WTC11 (cell line): ENCODE measurements at regions not wholly inside any gene's neighbourhood (a gene's known extent, or its start where the extent isn't known, plus 50 kb on each side); places are given as distances from the start of the nearest gene placed in this dataset.
"Not testable (repeated sequence)": the region's sequence is repeated elsewhere in the genome, so short reads cannot be mapped to it uniquely, and the experiment has no call there.

ENCODE experiments used
- ATAC-seq: fragments of 200-7000 bp; cut with Tn5 transposase; 2 replicates; pipeline ENCODE4 v1.10.0; 2021; ENCODE audit warnings: mild to moderate bottlenecking, moderate library complexity
- CTCF ChIA-PET: fragments of 300-600 bp; sonication (Branson Sonifier 250); formaldehyde crosslinking; loops from one replicate; lab custom pipeline; 2021; ENCODE audit warnings: antibody characterized with exemption; lab: Charles Lee
- POLR2A ChIA-PET: fragments of 350-600 bp; sonication (Branson Sonifier 250); formaldehyde crosslinking; loops from one replicate; lab custom pipeline; 2021; ENCODE audit warnings: antibody characterized with exemption; lab: Charles Lee
- DNase-seq: peaks from one replicate; pipeline ENCODE4 v3.0.0; 2021; ENCODE audit warnings: low spot score
- H3K27ac Mint-ChIP-seq: 2 replicates; pipeline ENCODE4 v1.8.0; 2021; ENCODE audit warnings: mixed read lengths
- H3K27me3 Mint-ChIP-seq: 2 replicates; pipeline ENCODE4 v1.8.0; 2021; ENCODE audit warnings: low read depth, mild to moderate bottlenecking, moderate library complexity, mixed read lengths
- H3K36me3 Mint-ChIP-seq: 2 replicates; pipeline ENCODE4 v1.8.0; 2021; ENCODE audit warnings: mixed read lengths
- H3K4me1 Mint-ChIP-seq: 2 replicates; pipeline ENCODE4 v1.8.0; 2022; ENCODE audit warnings: mixed read lengths
- H3K4me3 Mint-ChIP-seq: 2 replicates; pipeline ENCODE4 v1.8.0; 2021; ENCODE audit warnings: mild to moderate bottlenecking, moderate library complexity, mixed read lengths
- H3K9me3 Mint-ChIP-seq: 2 replicates; pipeline ENCODE4 v1.8.0; 2021; ENCODE audit warnings: mixed read lengths
- AFF4 ChIP-seq: sonication (generic); formaldehyde crosslinking; IDR thresholded peaks from 2 replicates; pipeline ENCODE4 v1.8.1; 2023; ENCODE audit warnings: mild to moderate bottlenecking, missing genetic modification reagents, borderline replicate concordance
- ARID4B ChIP-seq: sonication (generic); formaldehyde crosslinking; IDR thresholded peaks from 2 replicates; pipeline ENCODE4 v1.8.0; 2023; ENCODE audit warnings: missing genetic modification reagents, mild to moderate bottlenecking, borderline replicate concordance
- CREB1 ChIP-seq: sonication (generic); formaldehyde crosslinking; IDR thresholded peaks from 2 replicates; pipeline ENCODE4 v1.8.0; 2023; ENCODE audit warnings: mild to moderate bottlenecking, missing genetic modification reagents
- E2F5 ChIP-seq: sonication (generic); formaldehyde crosslinking; IDR thresholded peaks from 2 replicates; pipeline ENCODE4 v1.8.1; 2022; ENCODE audit warnings: mild to moderate bottlenecking, moderate library complexity, missing genetic modification reagents
- EMX1 ChIP-seq: fragments of 250-450 bp; sonication (Bioruptor Pico); IDR thresholded peaks from 2 replicates; pipeline ENCODE4 v1.8.0; 2021; ENCODE audit warnings: mild to moderate bottlenecking
- JUN ChIP-seq: sonication (generic); formaldehyde crosslinking; IDR thresholded peaks from 2 replicates; pipeline ENCODE4 v1.8.0; 2023; ENCODE audit warnings: mild to moderate bottlenecking, missing genetic modification reagents
- ZMAT4 ChIP-seq: fragments of 250-450 bp; sonication (Bioruptor Pico); IDR thresholded peaks from 2 replicates; pipeline ENCODE4 v1.9.0; 2021; ENCODE audit warnings: mild to moderate bottlenecking
- ZNF423 ChIP-seq: fragments of 250-450 bp; sonication (Bioruptor Pico); IDR thresholded peaks from 2 replicates; pipeline ENCODE4 v2.1.2; 2022; ENCODE audit warnings: mild to moderate bottlenecking, moderate library complexity

GRCh38 chr1:242936725-242937124 is 318.4 kb downstream of the CEP170 start:
- H3K27me3 Mint-ChIP-seq, H3K27ac Mint-ChIP-seq, H3K9me3 Mint-ChIP-seq, H3K36me3 Mint-ChIP-seq, H3K4me3 Mint-ChIP-seq, POLR2A ChIA-PET: not testable (repeated sequence)
- peak; percentile 42; the same call in 1 of the 2 replicates for TF ChIP-seq ZNF423
- CTCF ChIA-PET = interaction anchor here (0.6 to 0.9 kb wide), 2 partner anchors 95 to 285 kb away, joined by 3 to 4 read pairs; no protein-coding TSS in a partner anchor
- DNase-seq (peak; percentile 68), ATAC-seq (peak; percentile 91)
- H3K4me1 Mint-ChIP-seq = peaks cover 19% of the 10 kb centered on the region

- H3K4me3 Mint-ChIP-seq, H3K4me1 Mint-ChIP-seq, H3K9me3 Mint-ChIP-seq, DNase-seq, ATAC-seq, H3K27ac Mint-ChIP-seq, POLR2A ChIA-PET, CTCF ChIA-PET, H3K27me3 Mint-ChIP-seq, H3K36me3 Mint-ChIP-seq: not testable (repeated sequence)
Observed at GRCh38 chr1:242924717-242925116, 330.4 kb downstream of the CEP170 start.

GRCh38 chr1:242923603-242924002 is 331.5 kb downstream of the CEP170 start:
- H3K36me3 Mint-ChIP-seq, POLR2A ChIA-PET, H3K9me3 Mint-ChIP-seq, H3K4me1 Mint-ChIP-seq, ATAC-seq, H3K4me3 Mint-ChIP-seq, H3K27me3 Mint-ChIP-seq, CTCF ChIA-PET, H3K27ac Mint-ChIP-seq, DNase-seq: not testable (repeated sequence)

- H3K27me3 Mint-ChIP-seq, H3K4me1 Mint-ChIP-seq, H3K27ac Mint-ChIP-seq, ATAC-seq, H3K36me3 Mint-ChIP-seq, POLR2A ChIA-PET, H3K4me3 Mint-ChIP-seq, H3K9me3 Mint-ChIP-seq, DNase-seq, CTCF ChIA-PET: not testable (repeated sequence)
Observed at GRCh38 chr1:242914729-242915128, 340.4 kb downstream of the CEP170 start.

- CTCF ChIA-PET, DNase-seq, POLR2A ChIA-PET, H3K9me3 Mint-ChIP-seq, ATAC-seq, H3K4me3 Mint-ChIP-seq, H3K27ac Mint-ChIP-seq, H3K4me1 Mint-ChIP-seq, H3K27me3 Mint-ChIP-seq, H3K36me3 Mint-ChIP-seq: not testable (repeated sequence)
Observed at GRCh38 chr1:242912855-242913254, 342.2 kb downstream of the CEP170 start.

GRCh38 chr1:242900558-242900957 is 354.5 kb downstream of the CEP170 start:
- H3K4me1 Mint-ChIP-seq, DNase-seq, H3K9me3 Mint-ChIP-seq, H3K36me3 Mint-ChIP-seq, POLR2A ChIA-PET, ATAC-seq, CTCF ChIA-PET, H3K27ac Mint-ChIP-seq, H3K27me3 Mint-ChIP-seq, H3K4me3 Mint-ChIP-seq: not testable (repeated sequence)

- DNase-seq (peak; percentile 85), ATAC-seq (peak; percentile 93)
- ChIA-PET POLR2A (no interaction called here), CTCF (no interaction called here)
- Mint-ChIP-seq H3K4me3 (peak overlapping the region; percentile 64), H3K27ac (no peak overlapping the region), H3K36me3 (no peaks in the 10 kb centered on the region), H3K4me1 (peaks cover 19% of the 10 kb centered on the region), H3K27me3 (peaks cover 3% of the 10 kb centered on the region; the same call in 1 of the 2 replicates), H3K9me3 (no peaks in the 10 kb centered on the region)
- TF ChIP-seq CREB1 (CRISPR knock-in tag) = peak; percentile 23; the same call in 1 of the 2 replicates
- peak; percentile 53; the same call in 1 of the 2 replicates for TF ChIP-seq ARID4B
- peak; percentile 78; the same call in 1 of the 2 replicates for TF ChIP-seq JUN
- TF ChIP-seq ZMAT4 = no peak
- TF ChIP-seq AFF4 (CRISPR knock-in tag) = peak; percentile 81; the same call in 1 of the 2 replicates
- peak; percentile 65 for TF ChIP-seq E2F5 (CRISPR knock-in tag)
- 0 out of 2 replicates have a peak, but pooled peaks have one; percentile 15 for TF ChIP-seq EMX1 (CRISPR knock-in tag)
Observed at GRCh38 chr1:242890192-242890741, 364.8 kb downstream of the CEP170 start.
